Endothelial cell of umbilical vein (primary cell): ENCODE measurements at regions not wholly inside any gene's neighbourhood (a gene's known extent, or its start where the extent isn't known, plus 50 kb on each side); places are given as distances from the start of the nearest gene placed in this dataset.

ENCODE experiments used
- EZH2 ChIP-seq: IDR thresholded peaks from 2 replicates; pipeline ENCODE4 v1.6.1; 2012; ENCODE audit warnings: borderline replicate concordance, low read depth, mild to moderate bottlenecking, moderate library complexity, low read length, inconsistent platforms; ENCODE audit not compliant: severe bottlenecking
- POLR2A ChIP-seq: IDR thresholded peaks from 2 replicates; pipeline ENCODE4 v1.6.1; 2012; ENCODE audit warnings: low read depth, mild to moderate bottlenecking, control low read depth, low read length
- POLR2AphosphoS5 ChIP-seq: IDR thresholded peaks from 2 replicates; pipeline ENCODE4 v1.6.1; 2012; ENCODE audit warnings: low read depth, mild to moderate bottlenecking, control low read depth, low read length, moderate library complexity; ENCODE audit not compliant: insufficient read depth
- TF ChIP-seq, protein P1 (sequence below), 2 donors: IDR thresholded peaks; 1 replicate in 1 of 2; 2 replicates in 1 of 2; pipeline ENCODE4 v1.5.1; 2011; ENCODE audit warnings: low read length in 2 of 2, mild to moderate bottlenecking in 2 of 2, moderate library complexity in 2 of 2, control low read depth in 1 of 2, inconsistent platforms in 1 of 2, low read depth in 1 of 2; ENCODE audit not compliant: insufficient read depth in 1 of 2; ENCODE audit errors: extremely low read depth in 1 of 2

DNA sequence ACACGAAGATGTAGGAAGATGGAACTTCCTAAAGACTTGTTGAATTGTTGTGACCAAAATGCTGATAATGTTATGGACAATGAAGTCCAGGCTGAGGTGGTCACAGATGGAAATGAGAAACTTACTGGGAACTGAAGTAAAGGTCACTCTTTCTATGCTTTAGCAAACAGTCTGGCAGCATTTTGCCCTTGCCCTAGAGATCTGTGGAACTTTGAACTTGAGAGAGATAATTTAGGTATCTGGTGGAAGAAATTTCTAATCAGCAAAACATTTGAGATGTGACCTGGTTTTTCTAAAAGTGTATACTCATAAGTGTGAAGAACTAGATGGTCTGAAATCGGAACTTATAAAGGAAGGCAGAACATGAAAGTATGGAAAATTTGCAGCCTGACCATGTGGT lies 1785.9 kb downstream of the PCDH7 start:
- TF ChIP-seq EZH2 (no peak), POLR2A (no peak), POLR2AphosphoS5 (no peak)
- TF ChIP-seq, protein P1, sequence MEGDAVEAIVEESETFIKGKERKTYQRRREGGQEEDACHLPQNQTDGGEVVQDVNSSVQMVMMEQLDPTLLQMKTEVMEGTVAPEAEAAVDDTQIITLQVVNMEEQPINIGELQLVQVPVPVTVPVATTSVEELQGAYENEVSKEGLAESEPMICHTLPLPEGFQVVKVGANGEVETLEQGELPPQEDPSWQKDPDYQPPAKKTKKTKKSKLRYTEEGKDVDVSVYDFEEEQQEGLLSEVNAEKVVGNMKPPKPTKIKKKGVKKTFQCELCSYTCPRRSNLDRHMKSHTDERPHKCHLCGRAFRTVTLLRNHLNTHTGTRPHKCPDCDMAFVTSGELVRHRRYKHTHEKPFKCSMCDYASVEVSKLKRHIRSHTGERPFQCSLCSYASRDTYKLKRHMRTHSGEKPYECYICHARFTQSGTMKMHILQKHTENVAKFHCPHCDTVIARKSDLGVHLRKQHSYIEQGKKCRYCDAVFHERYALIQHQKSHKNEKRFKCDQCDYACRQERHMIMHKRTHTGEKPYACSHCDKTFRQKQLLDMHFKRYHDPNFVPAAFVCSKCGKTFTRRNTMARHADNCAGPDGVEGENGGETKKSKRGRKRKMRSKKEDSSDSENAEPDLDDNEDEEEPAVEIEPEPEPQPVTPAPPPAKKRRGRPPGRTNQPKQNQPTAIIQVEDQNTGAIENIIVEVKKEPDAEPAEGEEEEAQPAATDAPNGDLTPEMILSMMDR (IDR thresholded peaks at IDR 0.05; ENCODE audit: extremely low read depth in 1 of 2, insufficient read depth in 1 of 2, low read depth in 1 of 2, low read length in 2 of 2), result no peak
